H1 (cell line): ENCODE measurements at regions not wholly inside any gene's neighbourhood (a gene's known extent, or its start where the extent isn't known, plus 50 kb on each side); places are given as distances from the start of the nearest gene placed in this dataset.

Experiments used
- CTCF ChIA-PET: fragments of 300-600 bp; sonication (Branson Sonifier 250); formaldehyde crosslinking; loops from one replicate; lab custom pipeline; 2021; ENCODE audit not compliant: partially characterized antibody; lab: Charles Lee
- POLR2A ChIA-PET: fragments of 300-600 bp; sonication (Branson Sonifier 250); formaldehyde crosslinking; loops from one replicate; lab custom pipeline; 2021; ENCODE audit warnings: inconsistent platforms; ENCODE audit not compliant: partially characterized antibody; lab: Charles Lee
- DNase-seq, 2 experiments: peaks; one replicate each; pipeline versions ENCODE4 v3.0.0 to v3.0.0-alpha.2; 2010 to 2022; ENCODE audit warnings: low spot score in 2 of 2, low read depth in 1 of 2, mixed read lengths in 1 of 2
- FAIRE-seq: peaks from 2 replicates; lab custom pipeline; 2011; peaks lifted over from hg19 to GRCh38; lab: Jason Lieb, UNC
- H2AFZ ChIP-seq: 2 replicates; pipeline ENCODE4 v1.8.1; 2012; ENCODE audit warnings: low read length, inconsistent platforms
- H2AK5ac ChIP-seq: 2 replicates; pipeline ENCODE4 v1.6.1; 2013; ENCODE audit warnings: low read depth, low read length
- H2BK120ac ChIP-seq: replicated peaks from 2 replicates; pipeline ENCODE3; 2013; ENCODE audit warnings: low read depth, low read length, inconsistent platforms
- H2BK12ac ChIP-seq: 2 replicates; pipeline ENCODE4 v1.6.1; 2013; ENCODE audit warnings: low read depth, low read length
- H2BK15ac ChIP-seq: 2 replicates; pipeline ENCODE4 v1.6.1; 2013; ENCODE audit warnings: low read length
- H2BK20ac ChIP-seq: 2 replicates; pipeline ENCODE4 v1.6.1; 2013; ENCODE audit warnings: low read length
- H2BK5ac ChIP-seq: 2 replicates; pipeline ENCODE4 v1.6.1; 2013; ENCODE audit warnings: low read depth, low read length
- H3K14ac ChIP-seq: 2 replicates; pipeline ENCODE4 v1.6.1; 2013; ENCODE audit warnings: inconsistent platforms; ENCODE audit not compliant: insufficient read length
- H3K18ac ChIP-seq: 2 replicates; pipeline ENCODE4 v1.6.1; 2013; ENCODE audit warnings: low read length; ENCODE audit errors: extremely low read depth
- H3K23ac ChIP-seq: 2 replicates; pipeline ENCODE4 v1.6.1; 2013; ENCODE audit warnings: inconsistent platforms; ENCODE audit not compliant: insufficient read length
- H3K23me2 ChIP-seq: 2 replicates; pipeline ENCODE4 v1.6.1; 2013; ENCODE audit warnings: low read depth, low read length
- H3K27ac ChIP-seq: 2 replicates; pipeline ENCODE4 v1.6.1; 2011; ENCODE audit warnings: low read depth, low read length, inconsistent platforms
- H3K27me3 ChIP-seq, 4 experiments: replicated peaks in 1 of 4; 1 replicate in 1 of 4; 2 replicates in 3 of 4; pipeline versions ENCODE4 v1.6.1 to v1.8.1; 2011 to 2013; ENCODE audit warnings: low read length in 3 of 4, mild to moderate bottlenecking in 3 of 4, inconsistent platforms in 2 of 4, mixed read lengths in 2 of 4, moderate library complexity in 1 of 4; ENCODE audit not compliant: control insufficient read depth in 3 of 4, insufficient read depth in 3 of 4; ENCODE audit errors: extremely low read depth in 1 of 4
- H3K36me3 ChIP-seq, 4 experiments: 2 replicates each; pipeline versions ENCODE4 v1.6.1 to v1.8.1; 2011 to 2013; ENCODE audit warnings: mild to moderate bottlenecking in 4 of 4, low read length in 3 of 4, moderate library complexity in 2 of 4, control low read depth in 1 of 4, inconsistent platforms in 1 of 4; ENCODE audit not compliant: insufficient read depth in 4 of 4, control insufficient read depth in 2 of 4
- H3K4ac ChIP-seq: replicated peaks from 2 replicates; pipeline ENCODE3; 2013; ENCODE audit warnings: low read length, low read depth, mixed read lengths, inconsistent platforms; ENCODE audit not compliant: insufficient read length
- H3K4me1 ChIP-seq, 4 experiments: replicated peaks in 1 of 4; 1 replicate in 1 of 4; 2 replicates in 3 of 4; pipeline versions ENCODE4 v1.6.1 to v1.8.1; 2011 to 2013; ENCODE audit warnings: low read length in 3 of 4, inconsistent platforms in 2 of 4, mixed read lengths in 1 of 4; ENCODE audit not compliant: insufficient read depth in 4 of 4, control insufficient read depth in 3 of 4
- H3K4me2 ChIP-seq, 2 experiments: 2 replicates each; pipeline versions ENCODE4 v1.6.1 to v1.8.1; 2011 to 2013; ENCODE audit warnings: low read depth in 2 of 2, low read length in 2 of 2, control low read depth in 1 of 2, inconsistent platforms in 1 of 2, mild to moderate bottlenecking in 1 of 2; ENCODE audit not compliant: insufficient read depth in 1 of 2
- H3K4me3 ChIP-seq, 4 experiments: fragments of 200-600, 300-600 bp in 1 of 4; sonication (generic), shearing (Covaris generic), sonication (Bioruptor Twin) in 1 of 4; 2 replicates each; pipeline versions ENCODE4 v1.5.1 to v1.8.1; 2011 to 2016; ENCODE audit warnings: low read length in 4 of 4, low read depth in 3 of 4, control low read depth in 2 of 4, inconsistent platforms in 2 of 4, mild to moderate bottlenecking in 2 of 4, mixed read lengths in 1 of 4, moderate library complexity in 1 of 4; ENCODE audit not compliant: insufficient read depth in 2 of 4; ENCODE audit errors: extremely low read depth in 1 of 4
- H3K56ac ChIP-seq: replicated peaks from 2 replicates; pipeline ENCODE3; 2013; ENCODE audit warnings: low read depth, mild to moderate bottlenecking, mixed read lengths, low read length, inconsistent platforms; ENCODE audit not compliant: insufficient read length
- H3K79me1 ChIP-seq: 2 replicates; pipeline ENCODE4 v1.6.1; 2013; ENCODE audit warnings: low read depth, low read length, control low read depth
- H3K79me2 ChIP-seq, 2 experiments: 2 replicates each; pipeline versions ENCODE4 v1.6.1 to v1.8.1; 2012 to 2013; ENCODE audit warnings: low read length in 2 of 2, mild to moderate bottlenecking in 2 of 2, inconsistent platforms in 1 of 2; ENCODE audit not compliant: insufficient read depth in 2 of 2, control insufficient read depth in 1 of 2
- H3K9ac ChIP-seq, 4 experiments: replicated peaks in 1 of 4; 1 replicate in 1 of 4; 2 replicates in 3 of 4; pipeline versions ENCODE4 v1.6.1 to v1.8.1; 2011 to 2013; ENCODE audit warnings: low read depth in 3 of 4, low read length in 3 of 4, control low read depth in 2 of 4, mild to moderate bottlenecking in 2 of 4, moderate library complexity in 2 of 4, inconsistent platforms in 1 of 4; ENCODE audit errors: extremely low read depth in 1 of 4
- H3K9me3 ChIP-seq, 2 experiments: 2 replicates each; pipeline versions ENCODE4 v1.6.1 to v1.8.1; 2012 to 2013; ENCODE audit warnings: mild to moderate bottlenecking in 2 of 2, moderate library complexity in 2 of 2, control low read depth in 1 of 2, inconsistent platforms in 1 of 2, low read depth in 1 of 2, low read length in 1 of 2, mixed read lengths in 1 of 2; ENCODE audit not compliant: insufficient read depth in 2 of 2
- H4K20me1 ChIP-seq, 2 experiments: replicated peaks in 1 of 2; 2 replicates each; pipeline versions ENCODE3 to v1.8.1; 2011 to 2013; ENCODE audit warnings: inconsistent platforms in 2 of 2, low read length in 2 of 2, mild to moderate bottlenecking in 1 of 2; ENCODE audit not compliant: insufficient read depth in 2 of 2, control insufficient read depth in 1 of 2
- H4K5ac ChIP-seq: 2 replicates; pipeline ENCODE4 v1.6.1; 2013; ENCODE audit warnings: low read length, low read depth, mixed read lengths, inconsistent platforms; ENCODE audit not compliant: insufficient read length
- H4K8ac ChIP-seq: 2 replicates; pipeline ENCODE4 v1.8.0; 2013; ENCODE audit warnings: mild to moderate bottlenecking, moderate library complexity, low read length, inconsistent platforms; ENCODE audit not compliant: insufficient read depth; ENCODE audit errors: extremely low read depth
- H4K91ac ChIP-seq: replicated peaks from 2 replicates; pipeline ENCODE3; 2013; ENCODE audit warnings: low read length, mixed read lengths, inconsistent platforms; ENCODE audit not compliant: insufficient read length
- BCL11A ChIP-seq, 2 experiments: IDR thresholded peaks; one replicate each; pipeline ENCODE4 v1.6.1; 2011; ENCODE audit warnings: low read depth in 2 of 2, low read length in 2 of 2, mild to moderate bottlenecking in 2 of 2
- CBX8 ChIP-seq: fragments of 300-800, 300-1000 bp; sonication (generic); IDR thresholded peaks from 2 replicates; pipeline ENCODE4 v1.7.1; 2016; ENCODE audit warnings: low read depth, low read length, borderline replicate concordance
- CEBPB ChIP-seq: IDR thresholded peaks from 2 replicates; pipeline ENCODE4 v1.6.1; 2012; ENCODE audit warnings: low read depth, low read length
- CHD2 ChIP-seq: IDR thresholded peaks from 2 replicates; pipeline ENCODE4 v1.6.1; 2012; ENCODE audit warnings: low read length, improper control_type of control experiment
- EGR1 ChIP-seq: IDR thresholded peaks from 2 replicates; pipeline ENCODE4 v1.6.1; 2011; ENCODE audit warnings: low read depth, low read length, borderline replicate concordance
- JUN ChIP-seq: IDR thresholded peaks from 2 replicates; pipeline ENCODE4 v1.6.1; 2011; ENCODE audit warnings: low read depth, mild to moderate bottlenecking, improper control_type of control experiment, low read length
- SP4 ChIP-seq: IDR thresholded peaks from 2 replicates; pipeline ENCODE4 v1.6.1; 2012; ENCODE audit warnings: low read length, inconsistent platforms
- SUZ12 ChIP-seq: fragments of 200-600 bp; sonication (generic); IDR thresholded peaks from 2 replicates; pipeline ENCODE4 v1.6.1; 2012; ENCODE audit warnings: mild to moderate bottlenecking, inconsistent platforms, low read length, moderate library complexity, mixed read lengths
- WGBS, 2 experiments: shearing (Covaris generic) in 1 of 2; methylation state at CpG; one replicate each; pipeline versions ENCODE4 v1.1.6 to v1.1.7; 2013 to 2015; ENCODE audit warnings: low lambda C conversion rate in 2 of 2, mixed read lengths in 2 of 2, inconsistent platforms in 1 of 2, low coverage in 1 of 2, missing lambda C conversion rate in 1 of 2; ENCODE audit not compliant: insufficient replicate concordance in 2 of 2, insufficient coverage in 1 of 2, insufficient read length in 1 of 2; ENCODE audit errors: extremely low coverage in 1 of 2, missing lambda C conversion rate in 1 of 2; 5-methylcytosine and 5-hydroxymethylcytosine counted together

- H3K14ac ChIP-seq = no peak overlapping the region
- POLR2A ChIA-PET = no interaction called here
- CTCF ChIA-PET = no interaction called here
- no peak overlapping the region for H2BK20ac ChIP-seq
- H2BK15ac ChIP-seq = no peak overlapping the region
- no peak overlapping the region for H3K4ac ChIP-seq
- no peak overlapping the region for H2BK120ac ChIP-seq
- no peaks in the 10 kb centered on the region for H3K79me2 ChIP-seq
- no peaks in the 10 kb centered on the region for H3K79me1 ChIP-seq
- H2AK5ac ChIP-seq = no peak overlapping the region
- H3K27me3 ChIP-seq = no peaks in the 10 kb centered on the region
- no peak overlapping the region for H3K18ac ChIP-seq
- H3K4me3 ChIP-seq = no peak overlapping the region
- TF ChIP-seq SP4 (no peak), BCL11A (IDR thresholded peaks at IDR 0.05; ENCODE audit: low read depth in 2 of 2, low read length in 2 of 2) (no peak), CHD2 (no peak), EGR1 (no peak), SUZ12 (no peak), JUN (no peak), CBX8 (no peak), CEBPB (no peak)
- no peak overlapping the region for H2BK5ac ChIP-seq
- no peak overlapping the region for H4K8ac ChIP-seq
- no peak for DNase-seq
- H3K56ac ChIP-seq = no peak overlapping the region
- H3K4me1 ChIP-seq = no peaks in the 10 kb centered on the region
- H3K9ac ChIP-seq = no peak overlapping the region
- no peak for FAIRE-seq
- no peak overlapping the region for H2BK12ac ChIP-seq
- no peak overlapping the region for H2AFZ ChIP-seq
- H3K9me3 ChIP-seq = no peaks in the 10 kb centered on the region
- H3K36me3 ChIP-seq = no peaks in the 10 kb centered on the region
- no peaks in the 10 kb centered on the region for H3K23me2 ChIP-seq
- no peak overlapping the region for H3K4me2 ChIP-seq
- H4K91ac ChIP-seq = no peak overlapping the region
- no peak overlapping the region for H3K27ac ChIP-seq
- no peak overlapping the region for H4K5ac ChIP-seq
- 100% methylated on average over 2 of the region's 2 CpGs; no CpG with 5 or more reads in 1 of the 2 experiments for WGBS, 2 experiments
- H4K20me1 ChIP-seq = no peaks in the 10 kb centered on the region
- H3K23ac ChIP-seq = no peak overlapping the region
These were observed 237.9 kb upstream of the EDA2R start for GRCh38 chrX:66876776-66877175.
